ENCODE measurements at regions not wholly inside any gene's neighbourhood (a gene's known extent, or its start where the extent isn't known, plus 50 kb on each side); places are given as distances from the start of the nearest gene placed in this dataset.

DNA sequence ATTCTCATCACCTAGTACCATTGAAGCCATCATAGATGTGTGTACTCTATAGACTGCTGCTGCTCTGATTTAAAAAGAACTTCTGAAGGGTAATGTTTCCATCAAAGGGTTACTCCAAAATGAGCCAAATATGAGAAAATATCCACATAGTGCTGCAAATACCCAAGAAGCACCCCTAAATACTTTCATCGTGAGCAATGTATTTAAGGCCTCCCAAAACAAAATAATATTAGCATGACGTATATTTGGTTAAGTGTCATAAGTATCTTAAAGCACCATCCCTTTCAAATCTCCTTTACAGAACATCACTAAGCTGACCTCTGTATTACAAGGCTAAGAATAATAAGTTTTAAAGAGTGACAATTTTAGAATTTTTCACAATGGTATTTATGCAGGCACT lies 421.8 kb downstream of the MTRR start:
- no peak overlapping the region for H3K27ac ChIP-seq (ENCODE audit: low read depth, low read length)
- no peaks in the 10 kb centered on the region for H3K9me3 ChIP-seq (ENCODE audit: insufficient read depth, low read depth, low read length)
- H3K27me3 ChIP-seq (ENCODE audit: insufficient read depth, low read length): no peaks in the 10 kb centered on the region
- H3K36me3 ChIP-seq (ENCODE audit: insufficient read depth, low read length): no peaks in the 10 kb centered on the region
- H3K4me1 ChIP-seq (ENCODE audit: insufficient read depth, low read length): no peaks in the 10 kb centered on the region
- WGBS: 100% methylated on average over 1 of the region's 2 CpGs
- no peak overlapping the region for H3K9ac ChIP-seq (ENCODE audit: low read depth, low read length)
- H3K4me3 ChIP-seq (ENCODE audit: low read length): no peak overlapping the region

DNA sequence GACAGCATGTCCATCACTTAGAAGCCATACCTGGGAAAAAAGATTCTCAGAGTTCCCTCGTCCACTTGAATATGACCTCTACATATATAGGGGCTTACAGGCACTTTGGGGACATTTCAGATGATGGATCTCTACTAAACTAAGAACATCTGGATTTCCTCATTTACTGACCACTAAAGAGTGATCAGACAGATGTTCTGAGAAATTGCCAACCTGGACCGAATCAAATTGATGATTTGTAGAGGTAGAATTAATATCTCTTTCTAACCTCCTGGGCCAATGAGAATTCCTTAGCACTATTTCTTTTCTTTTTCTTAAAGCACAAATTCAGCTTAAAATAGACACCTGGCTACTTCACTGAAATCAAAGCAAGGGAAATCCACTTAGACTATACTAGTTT lies 422.7 kb downstream of the MTRR start:
- H3K9me3 ChIP-seq (ENCODE audit: insufficient read depth, low read depth, low read length): no peaks in the 10 kb centered on the region
- WGBS: 93% methylated on average over 1 of the region's 2 CpGs

DNA sequence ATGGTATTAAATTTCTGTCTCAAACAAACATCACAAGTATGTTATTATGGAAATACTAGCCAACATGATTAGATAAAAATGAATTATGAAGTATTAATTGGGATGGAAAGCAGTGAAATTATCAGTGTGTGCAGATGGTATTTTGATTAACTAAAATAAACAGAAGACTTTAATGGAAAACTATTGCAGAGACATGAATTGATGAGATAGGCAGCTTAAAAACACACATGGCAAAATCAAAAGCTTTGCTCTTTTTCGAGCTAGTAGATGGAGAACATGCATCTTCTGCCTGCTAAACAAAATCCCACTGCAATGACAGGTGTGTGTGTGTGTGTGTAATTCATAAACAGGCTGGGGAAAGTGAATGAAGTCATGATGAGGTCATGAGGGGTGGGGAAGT lies 426.2 kb downstream of the MTRR start:
- H3K4me1 ChIP-seq (ENCODE audit: insufficient read depth, low read length): no peaks in the 10 kb centered on the region
- H3K36me3 ChIP-seq (ENCODE audit: insufficient read depth, low read length): no peaks in the 10 kb centered on the region
- H3K9me3 ChIP-seq (ENCODE audit: insufficient read depth, low read depth, low read length): no peaks in the 10 kb centered on the region
- WGBS: 80% methylated on average over 1 of the region's 1 CpG
- H3K27ac ChIP-seq (ENCODE audit: low read depth, low read length): no peak overlapping the region
- H3K4me3 ChIP-seq (ENCODE audit: low read length): no peak overlapping the region
- H3K9ac ChIP-seq (ENCODE audit: low read depth, low read length): no peak overlapping the region
- no peaks in the 10 kb centered on the region for H3K27me3 ChIP-seq (ENCODE audit: insufficient read depth, low read length)

More for the DNA sequence above, 422.7 kb downstream of the MTRR start:
- H3K9ac ChIP-seq (ENCODE audit: low read depth, low read length): no peak overlapping the region
- H3K36me3 ChIP-seq (ENCODE audit: insufficient read depth, low read length): no peaks in the 10 kb centered on the region
- no peak overlapping the region for H3K27ac ChIP-seq (ENCODE audit: low read depth, low read length)
- no peaks in the 10 kb centered on the region for H3K4me1 ChIP-seq (ENCODE audit: insufficient read depth, low read length)
- H3K4me3 ChIP-seq (ENCODE audit: low read length): no peak overlapping the region
- no peaks in the 10 kb centered on the region for H3K27me3 ChIP-seq (ENCODE audit: insufficient read depth, low read length)

DNA sequence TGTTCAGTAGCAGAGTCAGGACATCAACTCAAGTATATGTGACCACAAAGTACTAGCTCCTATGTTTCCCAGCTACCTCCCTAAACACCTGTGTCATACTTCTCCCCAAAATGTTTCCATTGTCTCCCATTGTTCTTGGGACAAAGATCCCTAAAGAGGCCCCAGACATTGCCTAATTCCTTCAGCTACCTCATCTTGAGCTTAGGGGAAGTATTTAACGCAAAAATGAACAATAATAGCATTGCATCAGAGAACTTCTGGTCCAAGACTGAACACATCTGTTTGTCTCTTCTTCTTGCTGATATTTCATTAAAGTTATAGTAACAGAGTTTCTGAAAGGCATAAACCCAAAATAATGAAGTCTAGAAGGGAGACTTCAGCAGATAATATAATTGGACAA lies 430.8 kb downstream of the MTRR start:
- Histone ChIP-seq H3K9ac (ENCODE audit: low read depth, low read length) (no peak overlapping the region), H3K9me3 (ENCODE audit: insufficient read depth, low read depth, low read length) (no peaks in the 10 kb centered on the region), H3K27ac (ENCODE audit: low read depth, low read length) (no peak overlapping the region), H3K36me3 (ENCODE audit: insufficient read depth, low read length) (no peaks in the 10 kb centered on the region), H3K4me3 (ENCODE audit: low read length) (no peak overlapping the region), H3K4me1 (ENCODE audit: insufficient read depth, low read length) (no peaks in the 10 kb centered on the region), H3K27me3 (ENCODE audit: insufficient read depth, low read length) (no peaks in the 10 kb centered on the region)
- WGBS: 94% methylated on average over 1 of the region's 1 CpG

- Histone ChIP-seq H3K27me3 (ENCODE audit: insufficient read depth, low read length) (no peaks in the 10 kb centered on the region), H3K9me3 (ENCODE audit: insufficient read depth, low read depth, low read length) (no peaks in the 10 kb centered on the region; the same call in 1 of the 2 replicates), H3K9ac (ENCODE audit: low read depth, low read length) (no peak overlapping the region), H3K27ac (ENCODE audit: low read depth, low read length) (no peak overlapping the region), H3K4me1 (ENCODE audit: insufficient read depth, low read length) (no peaks in the 10 kb centered on the region), H3K4me3 (ENCODE audit: low read length) (no peak overlapping the region), H3K36me3 (ENCODE audit: insufficient read depth, low read length) (no peaks in the 10 kb centered on the region)
- WGBS: 100% methylated on average over 2 of the region's 2 CpGs
Observed at GRCh38 chr5:8304341-8304740, 435.4 kb downstream of the MTRR start.

DNA sequence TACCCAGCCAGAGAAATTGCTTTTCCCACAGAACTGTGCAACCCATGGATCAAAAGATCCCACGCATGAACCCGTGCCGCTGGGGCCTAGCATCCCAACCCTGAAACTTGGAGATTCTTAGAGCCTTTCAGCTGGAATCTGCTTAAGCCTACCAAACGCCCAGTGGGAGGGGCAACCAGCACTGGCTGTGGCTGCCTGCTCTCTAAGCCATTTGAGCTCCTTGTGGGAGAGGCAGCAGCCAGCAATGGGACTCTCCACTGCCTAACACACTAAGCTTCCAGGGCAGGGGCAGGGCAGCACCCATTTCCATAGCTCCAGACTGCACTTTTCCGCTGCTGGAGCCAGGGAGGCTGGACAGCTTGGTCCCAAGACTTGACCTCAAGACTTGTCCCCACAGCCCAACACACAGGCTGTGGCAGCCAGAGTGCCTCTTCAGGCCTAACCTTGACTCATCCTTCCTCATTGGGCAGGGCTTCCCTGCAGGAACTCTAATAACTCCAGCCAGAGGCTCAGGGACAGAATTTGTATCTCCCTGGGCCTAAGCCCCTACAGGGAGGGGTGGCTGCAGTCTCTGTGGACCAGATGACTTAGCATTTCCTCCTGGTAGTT lies 437.4 kb downstream of the MTRR start:
- no peaks in the 10 kb centered on the region for H3K4me1 ChIP-seq (ENCODE audit: insufficient read depth, low read length)
- no peak overlapping the region for H3K27ac ChIP-seq (ENCODE audit: low read depth, low read length)
- no peak overlapping the region for H3K9ac ChIP-seq (ENCODE audit: low read depth, low read length)
- no peaks in the 10 kb centered on the region; the same call in 1 of the 2 replicates for H3K9me3 ChIP-seq (ENCODE audit: insufficient read depth, low read depth, low read length)
- 92% methylated on average over 5 of the region's 5 CpGs for WGBS
- H3K4me3 ChIP-seq (ENCODE audit: low read length): no peak overlapping the region
- H3K36me3 ChIP-seq (ENCODE audit: insufficient read depth, low read length): no peaks in the 10 kb centered on the region
- no peaks in the 10 kb centered on the region for H3K27me3 ChIP-seq (ENCODE audit: insufficient read depth, low read length)

DNA sequence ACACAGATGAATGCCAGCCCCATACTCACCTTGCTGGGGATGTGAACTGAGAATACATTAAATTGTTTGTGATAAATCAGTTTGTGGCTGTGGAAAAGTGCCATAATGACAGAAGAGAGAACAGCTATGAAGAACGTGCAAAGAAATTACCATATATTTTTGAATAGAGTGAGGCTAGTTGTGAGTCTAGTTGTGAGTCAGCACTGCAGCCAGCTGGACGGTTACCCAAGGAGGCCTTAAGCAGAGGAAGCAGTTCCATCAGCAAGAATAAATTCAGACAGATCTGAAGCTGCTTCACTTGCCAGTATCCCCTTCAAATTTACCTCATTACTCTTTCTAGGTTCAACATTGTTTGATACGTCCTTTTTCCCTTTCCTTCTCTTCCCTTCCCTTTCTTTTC lies 446.0 kb downstream of the MTRR start:
- Histone ChIP-seq H3K9me3 (ENCODE audit: insufficient read depth, low read depth, low read length) (no peaks in the 10 kb centered on the region), H3K4me3 (ENCODE audit: low read length) (no peak overlapping the region), H3K9ac (ENCODE audit: low read depth, low read length) (no peak overlapping the region), H3K4me1 (ENCODE audit: insufficient read depth, low read length) (no peaks in the 10 kb centered on the region), H3K36me3 (ENCODE audit: insufficient read depth, low read length) (no peaks in the 10 kb centered on the region), H3K27ac (ENCODE audit: low read depth, low read length) (no peak overlapping the region), H3K27me3 (ENCODE audit: insufficient read depth, low read length) (no peaks in the 10 kb centered on the region)
- WGBS: 73% methylated on average over 3 of the region's 3 CpGs

DNA sequence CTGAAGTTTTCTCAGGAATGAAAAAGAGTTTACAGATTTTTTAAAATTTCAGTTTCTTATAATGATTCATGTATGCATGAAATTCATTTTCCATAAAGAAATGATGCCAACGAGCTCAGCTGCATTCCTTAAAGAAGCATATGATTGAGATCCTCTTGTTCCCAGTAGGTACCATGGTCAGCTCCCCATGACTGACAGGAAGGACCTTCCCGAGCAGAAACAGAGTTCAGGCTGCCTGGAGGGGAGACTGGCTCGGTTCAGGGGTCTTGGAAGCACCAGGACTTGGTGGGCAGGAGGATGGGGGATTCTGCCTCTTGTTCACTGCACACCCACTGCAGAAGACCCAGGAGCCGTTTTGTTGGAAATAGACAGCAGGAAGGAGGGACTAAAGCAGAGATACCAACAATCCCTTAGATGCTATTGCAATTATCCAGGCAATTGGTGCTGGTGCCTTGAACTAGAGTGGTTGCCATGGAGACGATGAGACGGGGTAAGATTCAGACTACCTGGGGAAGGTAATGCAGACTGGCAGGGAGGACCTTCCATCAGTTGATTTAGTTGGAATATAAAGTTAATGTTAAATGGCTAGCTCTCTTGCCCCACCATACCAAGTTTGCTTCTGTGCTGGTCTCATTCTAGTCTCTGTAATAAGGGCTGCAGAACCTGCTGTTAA lies 447.8 kb downstream of the MTRR start:
- no peak overlapping the region for H3K27ac ChIP-seq (ENCODE audit: low read depth, low read length)
- H3K4me1 ChIP-seq (ENCODE audit: insufficient read depth, low read length): no peaks in the 10 kb centered on the region
- no peaks in the 10 kb centered on the region for H3K9me3 ChIP-seq (ENCODE audit: insufficient read depth, low read depth, low read length)
- no peak overlapping the region for H3K9ac ChIP-seq (ENCODE audit: low read depth, low read length)
- no peaks in the 10 kb centered on the region for H3K27me3 ChIP-seq (ENCODE audit: insufficient read depth, low read length)
- 60% methylated on average over 6 of the region's 6 CpGs for WGBS
- no peak overlapping the region for H3K4me3 ChIP-seq (ENCODE audit: low read length)
- H3K36me3 ChIP-seq (ENCODE audit: insufficient read depth, low read length): no peaks in the 10 kb centered on the region

DNA sequence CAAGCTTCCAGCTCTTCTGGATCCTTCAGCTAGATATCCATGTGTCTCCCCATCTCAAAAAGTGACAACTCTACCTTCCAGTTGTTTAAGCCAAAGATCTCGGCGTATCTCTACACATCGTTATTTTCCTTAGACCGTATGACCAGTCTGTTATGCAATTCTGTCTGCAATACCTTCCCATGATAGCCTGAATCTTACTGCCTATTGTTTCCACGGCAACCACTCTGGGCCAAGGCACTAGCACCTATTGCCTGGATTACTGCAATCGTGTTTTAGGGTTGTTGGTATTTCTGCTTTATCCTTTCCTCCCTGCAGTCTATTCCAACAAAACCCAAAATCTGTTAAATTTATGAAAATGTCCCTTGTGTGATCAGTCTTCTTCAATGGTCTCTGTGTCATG lies 448.4 kb downstream of the MTRR start:
- H3K9me3 ChIP-seq (ENCODE audit: insufficient read depth, low read depth, low read length): no peaks in the 10 kb centered on the region
- no peaks in the 10 kb centered on the region for H3K27me3 ChIP-seq (ENCODE audit: insufficient read depth, low read length)
- H3K27ac ChIP-seq (ENCODE audit: low read depth, low read length): no peak overlapping the region
- H3K4me1 ChIP-seq (ENCODE audit: insufficient read depth, low read length): no peaks in the 10 kb centered on the region
- no peak overlapping the region for H3K4me3 ChIP-seq (ENCODE audit: low read length)
- no peak overlapping the region for H3K9ac ChIP-seq (ENCODE audit: low read depth, low read length)
- WGBS: 90% methylated on average over 6 of the region's 6 CpGs
- no peaks in the 10 kb centered on the region for H3K36me3 ChIP-seq (ENCODE audit: insufficient read depth, low read length)

DNA sequence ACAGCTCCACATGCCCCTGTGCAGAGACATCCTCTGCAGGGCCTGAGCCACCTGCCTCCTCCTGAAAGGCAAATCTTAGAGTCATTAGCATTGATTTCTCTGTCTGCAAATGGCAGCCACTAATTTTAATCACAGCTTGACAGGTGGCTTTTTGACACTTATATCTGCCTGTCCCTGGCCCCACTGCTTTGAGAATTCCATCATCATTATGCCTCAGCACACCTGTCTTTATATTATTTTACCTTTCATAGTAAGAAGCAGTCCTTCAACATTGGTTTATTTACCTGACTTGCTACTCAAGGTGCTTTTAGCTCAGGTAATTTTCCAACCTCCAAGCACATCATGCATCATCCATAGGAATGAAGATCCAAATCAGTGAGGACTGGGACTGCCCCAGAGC lies 451.3 kb downstream of the MTRR start:
- Histone ChIP-seq H3K4me1 (ENCODE audit: insufficient read depth, low read length) (no peaks in the 10 kb centered on the region), H3K9ac (ENCODE audit: low read depth, low read length) (no peak overlapping the region), H3K36me3 (ENCODE audit: insufficient read depth, low read length) (no peaks in the 10 kb centered on the region), H3K9me3 (ENCODE audit: insufficient read depth, low read depth, low read length) (no peaks in the 10 kb centered on the region), H3K4me3 (ENCODE audit: low read length) (no peak overlapping the region), H3K27me3 (ENCODE audit: insufficient read depth, low read length) (no peaks in the 10 kb centered on the region), H3K27ac (ENCODE audit: low read depth, low read length) (no peak overlapping the region)

- no peaks in the 10 kb centered on the region for H3K36me3 ChIP-seq (ENCODE audit: insufficient read depth, low read length)
- H3K27me3 ChIP-seq (ENCODE audit: insufficient read depth, low read length): no peaks in the 10 kb centered on the region
- H3K27ac ChIP-seq (ENCODE audit: low read depth, low read length): no peak overlapping the region
- WGBS: 88% methylated on average over 1 of the region's 1 CpG
- no peaks in the 10 kb centered on the region for H3K9me3 ChIP-seq (ENCODE audit: insufficient read depth, low read depth, low read length)
- no peaks in the 10 kb centered on the region for H3K4me1 ChIP-seq (ENCODE audit: insufficient read depth, low read length)
- H3K4me3 ChIP-seq (ENCODE audit: low read length): no peak overlapping the region
- no peak overlapping the region for H3K9ac ChIP-seq (ENCODE audit: low read depth, low read length)
Observed at GRCh38 chr5:8321272-8321671, 452.3 kb downstream of the MTRR start.

DNA sequence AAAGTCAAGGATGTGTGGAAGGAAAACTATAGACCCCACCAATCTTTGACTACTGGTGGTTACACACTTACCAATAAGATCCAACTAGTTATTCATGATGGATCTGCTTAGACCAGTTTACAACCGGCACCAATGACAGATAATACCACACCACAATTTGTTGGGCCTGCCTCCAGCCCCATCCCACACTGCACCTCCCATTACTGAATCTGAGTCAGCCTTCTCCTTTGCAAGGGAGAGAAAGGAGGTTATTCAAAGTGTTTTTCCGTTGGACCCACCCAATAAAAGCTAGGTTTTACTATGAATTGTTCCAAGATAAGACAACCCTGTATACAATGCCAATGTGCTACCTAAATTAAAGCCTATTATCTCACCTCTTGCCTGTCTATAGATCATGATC lies 453.5 kb downstream of the MTRR start:
- no peaks in the 10 kb centered on the region for H3K36me3 ChIP-seq (ENCODE audit: insufficient read depth, low read length)
- H3K9ac ChIP-seq (ENCODE audit: low read depth, low read length): no peak overlapping the region
- no peak overlapping the region for H3K4me3 ChIP-seq (ENCODE audit: low read length)
- H3K4me1 ChIP-seq (ENCODE audit: insufficient read depth, low read length): no peaks in the 10 kb centered on the region
- H3K9me3 ChIP-seq (ENCODE audit: insufficient read depth, low read depth, low read length): no peaks in the 10 kb centered on the region
- H3K27me3 ChIP-seq (ENCODE audit: insufficient read depth, low read length): no peaks in the 10 kb centered on the region
- no peak overlapping the region for H3K27ac ChIP-seq (ENCODE audit: low read depth, low read length)
- WGBS: 70% methylated on average over 2 of the region's 2 CpGs

All from HUES64 (cell line).